B cell (primary cell): ENCODE measurements at regions not wholly inside any gene's neighbourhood (a gene's known extent, or its start where the extent isn't known, plus 50 kb on each side); places are given as distances from the start of the nearest gene placed in this dataset.

Experiments used
- ATAC-seq: fragments of 200-7000 bp; cut with Tn5 transposase; one replicate; pipeline ENCODE4 v1.10.0; 2021; ENCODE audit warnings: low read depth, mild to moderate bottlenecking, moderate number of reproducible peaks, moderate library complexity
- CTCF ChIA-PET: fragments of 350-600 bp; sonication (Branson Sonifier 250); formaldehyde crosslinking; loops from one replicate; lab custom pipeline; 2021; ENCODE audit warnings: antibody characterized with exemption, inconsistent platforms; lab: Charles Lee
- POLR2A ChIA-PET: fragments of 350-600 bp; sonication (Branson Sonifier 250); formaldehyde crosslinking; loops from one replicate; lab custom pipeline; 2021; ENCODE audit warnings: antibody characterized with exemption; lab: Charles Lee
- DNase-seq: peaks from one replicate; pipeline ENCODE4 v3.0.0; 2013
- H2AFZ ChIP-seq: 2 replicates; pipeline ENCODE4 v1.6.1; 2012; ENCODE audit warnings: mild to moderate bottlenecking, low read depth, low read length; ENCODE audit not compliant: insufficient read depth, poor library complexity, severe bottlenecking
- H3K27ac ChIP-seq, 2 donors: 1 replicate in 1 of 2; 2 replicates in 1 of 2; pipeline ENCODE4 v1.5.1; 2012 to 2013; ENCODE audit warnings: low read length in 2 of 2, mild to moderate bottlenecking in 2 of 2, moderate library complexity in 1 of 2
- H3K27me3 ChIP-seq, 4 experiments: fragments of 200-600 bp in 1 of 4; sonication (generic) in 1 of 4; replicated peaks in 1 of 4; 1 replicate in 2 of 4; 2 replicates in 2 of 4; pipeline versions ENCODE4 v1.6.1 to v1.7.0; 2013 to 2016; ENCODE audit warnings: low read length in 3 of 4, mild to moderate bottlenecking in 2 of 4, mixed read lengths in 1 of 4, moderate library complexity in 1 of 4; ENCODE audit not compliant: insufficient read depth in 4 of 4, control insufficient read depth in 3 of 4; ENCODE audit errors: control extremely low read depth in 1 of 4
- H3K36me3 ChIP-seq, 2 experiments: replicated peaks in 1 of 2; 1 replicate in 1 of 2; 2 replicates in 1 of 2; pipeline versions ENCODE4 v1.6.1 to v1.7.1; 2013; ENCODE audit warnings: low read length in 1 of 2; ENCODE audit not compliant: insufficient read depth in 2 of 2, control insufficient read depth in 1 of 2; ENCODE audit errors: control extremely low read depth in 1 of 2, extremely low read depth in 1 of 2
- H3K4me1 ChIP-seq, 2 donors: fragments of 200-600 bp in 1 of 2; sonication (generic) in 1 of 2; 1 replicate in 1 of 2; 2 replicates in 1 of 2; pipeline versions ENCODE4 v1.5.1 to v1.6.1; 2013 to 2017; ENCODE audit warnings: low read length in 2 of 2; ENCODE audit not compliant: control insufficient read depth in 2 of 2, insufficient read depth in 2 of 2
- H3K4me2 ChIP-seq: replicated peaks from 2 replicates; pipeline ENCODE3; 2012; ENCODE audit warnings: mild to moderate bottlenecking, low read depth, low read length; ENCODE audit not compliant: poor library complexity, severe bottlenecking
- H3K4me3 ChIP-seq, 5 experiments: fragments of 200-600 bp in 1 of 5; sonication (generic) in 1 of 5; 1 replicate in 3 of 5; 2 replicates in 2 of 5; pipeline versions ENCODE4 v1.5.1 to v1.7.0; 2011 to 2016; ENCODE audit warnings: low read length in 4 of 5, mild to moderate bottlenecking in 4 of 5, low read depth in 2 of 5, control low read depth in 1 of 5, moderate library complexity in 1 of 5; ENCODE audit not compliant: insufficient read depth in 1 of 5; ENCODE audit errors: control extremely low read depth in 1 of 5, extremely low read depth in 1 of 5
- H3K79me2 ChIP-seq: fragments of 200-600 bp; sonication (generic); one replicate; pipeline ENCODE4 v1.6.0; 2016; ENCODE audit warnings: low read length; ENCODE audit not compliant: control insufficient read depth, insufficient read depth
- H3K9ac ChIP-seq: fragments of 200-600 bp; sonication (generic); 2 replicates; pipeline ENCODE4 v1.6.1; 2017; ENCODE audit warnings: mild to moderate bottlenecking, low read length, moderate library complexity
- H3K9me3 ChIP-seq, 3 donors: one replicate each; pipeline versions ENCODE4 v1.6.1 to v1.7.1; 2013; ENCODE audit warnings: low read length in 2 of 3; ENCODE audit not compliant: control insufficient read depth in 2 of 3, insufficient read depth in 1 of 3; ENCODE audit errors: control extremely low read depth in 1 of 3
- H4K20me1 ChIP-seq: 2 replicates; pipeline ENCODE4 v1.6.0; 2012; ENCODE audit warnings: mild to moderate bottlenecking, low read length; ENCODE audit not compliant: insufficient read depth, control insufficient read depth, poor library complexity, severe bottlenecking
- H3K27ac Mint-ChIP-seq: one replicate; pipeline ENCODE4 v1.8.0; 2021; ENCODE audit warnings: mixed read lengths
- H3K27me3 Mint-ChIP-seq: one replicate; pipeline ENCODE4 v1.8.0; 2021; ENCODE audit warnings: mixed read lengths
- H3K4me1 Mint-ChIP-seq: one replicate; pipeline ENCODE4 v1.8.0; 2021; ENCODE audit warnings: mixed read lengths
- H3K4me3 Mint-ChIP-seq: one replicate; pipeline ENCODE4 v1.8.0; 2021; ENCODE audit warnings: mixed read lengths
- H3K9me3 Mint-ChIP-seq: one replicate; pipeline ENCODE4 v1.8.0; 2022; ENCODE audit warnings: mixed read lengths; ENCODE audit not compliant: insufficient read depth
- EZH2 ChIP-seq: IDR thresholded peaks from 2 replicates; pipeline ENCODE4 v1.6.1; 2012; ENCODE audit warnings: borderline replicate concordance, low read depth, mild to moderate bottlenecking, moderate library complexity, low read length; ENCODE audit not compliant: insufficient read depth, poor library complexity, severe bottlenecking
- WGBS: methylation state at CpG from one replicate; pipeline ENCODE4 v1.1.5; 2013; ENCODE audit warnings: missing lambda C conversion rate; ENCODE audit not compliant: insufficient coverage; 5-methylcytosine and 5-hydroxymethylcytosine counted together
- intact Hi-C: fragments of 100-400 bp; cut with micrococcal nuclease; formaldehyde crosslinking; loops from one replicate; pipeline ENCODE4 v1.10.0; 2022
- TF ChIP-seq, protein P1 (sequence below): fragments of 200-600 bp; IDR thresholded peaks from one replicate; pipeline ENCODE4 v1.8.0; 2022; ENCODE audit warnings: antibody characterized with exemption, mild to moderate bottlenecking

DNA sequence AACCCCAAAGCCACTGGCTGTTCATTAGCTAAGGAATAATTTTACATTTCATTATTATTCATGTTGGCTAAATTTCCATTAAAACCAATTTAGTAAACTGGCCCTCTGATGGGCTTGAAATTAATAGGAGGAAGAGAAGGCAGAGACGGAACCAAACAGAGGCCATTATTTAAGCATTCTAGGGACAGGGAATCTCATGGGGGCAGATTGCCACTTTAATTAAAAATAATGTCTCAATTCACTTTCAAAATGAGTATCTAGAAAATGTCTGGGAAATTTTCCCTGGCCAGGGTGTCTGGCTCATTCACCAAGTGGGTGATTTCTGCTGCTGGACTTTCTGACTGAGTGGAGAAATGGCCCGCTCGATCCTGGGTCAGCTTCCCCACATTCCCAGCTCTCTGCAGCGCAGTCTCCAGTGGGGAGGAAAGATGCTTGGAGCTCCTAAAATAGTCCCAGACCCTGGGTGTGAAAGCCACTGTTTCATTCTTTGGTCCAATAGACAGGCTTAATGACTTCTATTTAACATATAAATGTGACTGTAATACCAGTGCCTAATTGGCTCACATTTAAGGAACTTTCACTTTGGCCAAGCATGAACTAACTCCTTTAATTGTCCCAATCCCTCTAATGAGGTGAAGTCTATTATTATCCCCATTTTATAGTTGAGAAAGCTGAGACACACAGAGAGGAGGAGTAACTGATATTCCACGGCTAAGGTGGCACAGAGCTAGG, 64.3 kb downstream of the IRX6 start:
- WGBS, result 100% methylated on average over 2 of the region's 5 CpGs
- Histone ChIP-seq H3K27ac (no peak overlapping the region), H3K9me3 (no peaks in the 10 kb centered on the region), H3K79me2 (no peaks in the 10 kb centered on the region), H3K36me3 (no peaks in the 10 kb centered on the region), H4K20me1 (no peaks in the 10 kb centered on the region), H3K27me3 (no peaks in the 10 kb centered on the region), H3K4me1 (no peaks in the 10 kb centered on the region), H3K4me3 (no peak overlapping the region), H2AFZ (no peak overlapping the region), H3K9ac (no peak overlapping the region), H3K4me2 (no peak overlapping the region)
- Mint-ChIP-seq H3K4me1 (no peaks in the 10 kb centered on the region), H3K27ac (no peak overlapping the region), H3K27me3 (peaks cover 11% of the 10 kb centered on the region), H3K9me3 (no peaks in the 10 kb centered on the region), H3K4me3 (no peak overlapping the region)
- POLR2A ChIA-PET, result no interaction called here
- DNase-seq, result no peak
- TF ChIP-seq EZH2, result no peak
- TF ChIP-seq, protein P1, sequence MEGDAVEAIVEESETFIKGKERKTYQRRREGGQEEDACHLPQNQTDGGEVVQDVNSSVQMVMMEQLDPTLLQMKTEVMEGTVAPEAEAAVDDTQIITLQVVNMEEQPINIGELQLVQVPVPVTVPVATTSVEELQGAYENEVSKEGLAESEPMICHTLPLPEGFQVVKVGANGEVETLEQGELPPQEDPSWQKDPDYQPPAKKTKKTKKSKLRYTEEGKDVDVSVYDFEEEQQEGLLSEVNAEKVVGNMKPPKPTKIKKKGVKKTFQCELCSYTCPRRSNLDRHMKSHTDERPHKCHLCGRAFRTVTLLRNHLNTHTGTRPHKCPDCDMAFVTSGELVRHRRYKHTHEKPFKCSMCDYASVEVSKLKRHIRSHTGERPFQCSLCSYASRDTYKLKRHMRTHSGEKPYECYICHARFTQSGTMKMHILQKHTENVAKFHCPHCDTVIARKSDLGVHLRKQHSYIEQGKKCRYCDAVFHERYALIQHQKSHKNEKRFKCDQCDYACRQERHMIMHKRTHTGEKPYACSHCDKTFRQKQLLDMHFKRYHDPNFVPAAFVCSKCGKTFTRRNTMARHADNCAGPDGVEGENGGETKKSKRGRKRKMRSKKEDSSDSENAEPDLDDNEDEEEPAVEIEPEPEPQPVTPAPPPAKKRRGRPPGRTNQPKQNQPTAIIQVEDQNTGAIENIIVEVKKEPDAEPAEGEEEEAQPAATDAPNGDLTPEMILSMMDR, result no peak
- ATAC-seq, result no peak
- CTCF ChIA-PET, result no interaction called here
- intact Hi-C loops, result no loop called here

DNA sequence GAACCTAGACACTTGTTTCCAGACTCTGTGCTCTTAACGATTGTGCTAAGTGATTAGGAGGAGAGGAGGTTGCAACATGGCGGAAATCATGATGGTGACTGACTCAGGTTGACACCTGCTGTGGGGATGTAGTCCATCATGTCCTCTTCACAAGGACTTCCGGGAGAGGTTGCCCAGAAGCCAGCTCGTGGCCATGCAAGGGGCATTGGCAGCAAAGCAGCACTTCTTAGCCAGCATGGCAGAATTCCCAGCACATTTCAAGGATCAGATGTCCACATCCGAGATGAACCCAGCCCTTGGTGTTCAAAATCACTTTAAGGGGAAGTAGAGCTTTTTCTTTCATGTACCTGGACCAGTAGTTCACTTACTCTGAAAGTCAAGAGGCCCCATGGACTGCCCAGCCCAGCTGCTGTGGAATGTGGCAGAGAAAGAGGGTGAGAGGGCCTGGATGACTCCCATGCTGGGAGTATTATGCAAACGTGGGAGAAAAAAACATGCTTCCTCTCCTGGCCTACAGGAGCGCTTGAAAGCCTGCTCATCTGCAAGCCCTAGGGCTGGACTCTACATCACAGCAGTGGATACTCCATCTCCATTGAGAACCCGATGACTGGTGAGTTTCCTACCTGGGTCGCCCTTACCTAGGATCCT, 65.5 kb downstream of the IRX6 start:
- H3K79me2 ChIP-seq, result no peaks in the 10 kb centered on the region
- Mint-ChIP-seq H3K27me3 (peaks cover 14% of the 10 kb centered on the region), H3K9me3 (no peaks in the 10 kb centered on the region), H3K27ac (no peak overlapping the region), H3K4me3 (no peak overlapping the region), H3K4me1 (no peaks in the 10 kb centered on the region)
- H4K20me1 ChIP-seq, result no peaks in the 10 kb centered on the region
- no peak overlapping the region for H3K4me2 ChIP-seq
- ChIA-PET CTCF (no interaction called here), POLR2A (no interaction called here)
- 87% methylated on average over 8 of the region's 9 CpGs for WGBS
- TF ChIP-seq, protein P1, result no peak
- DNase-seq (no peak), ATAC-seq (no peak)
- H3K4me1 ChIP-seq, result no peaks in the 10 kb centered on the region
- H3K27me3 ChIP-seq, result no peaks in the 10 kb centered on the region
- no peak overlapping the region for H2AFZ ChIP-seq
- no peak overlapping the region for H3K27ac ChIP-seq
- H3K9ac ChIP-seq, result no peak overlapping the region
- H3K9me3 ChIP-seq, result no peaks in the 10 kb centered on the region
- H3K4me3 ChIP-seq, result no peak overlapping the region
- intact Hi-C loops, result no loop called here
- H3K36me3 ChIP-seq, result no peaks in the 10 kb centered on the region
